ENCODE measurements at regions not wholly inside any gene's neighbourhood (a gene's known extent, or its start where the extent isn't known, plus 50 kb on each side); places are given as distances from the start of the nearest gene placed in this dataset.

GRCh38 chr1:228972576-228972975 is 237.3 kb downstream of the RHOU start:
- no peaks in the 10 kb centered on the region for H3K9me3 ChIP-seq (ENCODE audit: severe bottlenecking)
- H3K27ac ChIP-seq (ENCODE audit: poor library complexity, severe bottlenecking) = no peak overlapping the region
- DNase-seq (ENCODE audit: low spot score) (no peak), ATAC-seq (ENCODE audit: low read depth) (no peak)
- TF ChIP-seq CTCF (IDR thresholded peaks at IDR 0.05; ENCODE audit: poor library complexity, severe bottlenecking) = no peak
- no peak overlapping the region for H3K4me3 ChIP-seq (ENCODE audit: severe bottlenecking)
- no peaks in the 10 kb centered on the region for H3K4me1 ChIP-seq (ENCODE audit: insufficient read depth, poor library complexity, severe bottlenecking)
- no peaks in the 10 kb centered on the region for H3K36me3 ChIP-seq (ENCODE audit: low read depth)
- no peaks in the 10 kb centered on the region for H3K27me3 ChIP-seq (ENCODE audit: insufficient read depth, poor library complexity, severe bottlenecking)

DNA sequence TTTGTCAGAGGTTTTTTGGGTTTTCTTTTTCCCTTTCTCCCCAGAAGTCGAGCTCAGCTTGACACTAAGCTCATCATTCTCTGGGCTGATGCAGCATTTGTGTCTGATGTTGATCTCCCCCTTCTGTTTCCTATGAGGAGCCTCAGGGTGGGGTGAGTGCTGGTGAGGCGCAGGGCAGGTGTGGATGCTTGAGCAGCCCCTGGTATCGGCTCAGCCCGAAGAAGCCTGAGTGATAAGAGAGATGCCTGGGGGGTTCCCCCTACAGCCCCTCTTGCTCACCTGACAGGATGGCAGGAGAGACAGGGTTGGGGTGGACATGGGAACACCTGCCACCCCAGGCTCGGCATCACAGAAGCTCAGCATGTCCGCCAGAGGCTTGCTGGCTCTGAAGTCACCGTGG is 239.0 kb downstream of the RHOU start:
- no peak for TF ChIP-seq CTCF (IDR thresholded peaks at IDR 0.05; ENCODE audit: poor library complexity, severe bottlenecking)
- no peaks in the 10 kb centered on the region for H3K9me3 ChIP-seq (ENCODE audit: severe bottlenecking)
- no peak overlapping the region for H3K4me3 ChIP-seq (ENCODE audit: severe bottlenecking)
- DNase-seq (ENCODE audit: low spot score) (no peak), ATAC-seq (ENCODE audit: low read depth) (no peak)
- H3K27me3 ChIP-seq (ENCODE audit: insufficient read depth, poor library complexity, severe bottlenecking) = no peaks in the 10 kb centered on the region
- H3K36me3 ChIP-seq (ENCODE audit: low read depth) = no peaks in the 10 kb centered on the region
- no peaks in the 10 kb centered on the region for H3K4me1 ChIP-seq (ENCODE audit: insufficient read depth, poor library complexity, severe bottlenecking)
- H3K27ac ChIP-seq (ENCODE audit: poor library complexity, severe bottlenecking) = no peak overlapping the region

- Histone ChIP-seq H3K4me1 (ENCODE audit: insufficient read depth, poor library complexity, severe bottlenecking) (no peaks in the 10 kb centered on the region), H3K4me3 (ENCODE audit: severe bottlenecking) (no peak overlapping the region), H3K36me3 (ENCODE audit: low read depth) (no peaks in the 10 kb centered on the region), H3K9me3 (ENCODE audit: severe bottlenecking) (no peaks in the 10 kb centered on the region), H3K27ac (ENCODE audit: poor library complexity, severe bottlenecking) (no peak overlapping the region), H3K27me3 (ENCODE audit: insufficient read depth, poor library complexity, severe bottlenecking) (no peaks in the 10 kb centered on the region)
- no peak for TF ChIP-seq CTCF (IDR thresholded peaks at IDR 0.05; ENCODE audit: poor library complexity, severe bottlenecking)
- ATAC-seq (ENCODE audit: low read depth) = no peak
- no peak for DNase-seq (ENCODE audit: low spot score)
Measured at GRCh38 chr1:228975238-228975907, 240.1 kb downstream of the RHOU start.

DNA sequence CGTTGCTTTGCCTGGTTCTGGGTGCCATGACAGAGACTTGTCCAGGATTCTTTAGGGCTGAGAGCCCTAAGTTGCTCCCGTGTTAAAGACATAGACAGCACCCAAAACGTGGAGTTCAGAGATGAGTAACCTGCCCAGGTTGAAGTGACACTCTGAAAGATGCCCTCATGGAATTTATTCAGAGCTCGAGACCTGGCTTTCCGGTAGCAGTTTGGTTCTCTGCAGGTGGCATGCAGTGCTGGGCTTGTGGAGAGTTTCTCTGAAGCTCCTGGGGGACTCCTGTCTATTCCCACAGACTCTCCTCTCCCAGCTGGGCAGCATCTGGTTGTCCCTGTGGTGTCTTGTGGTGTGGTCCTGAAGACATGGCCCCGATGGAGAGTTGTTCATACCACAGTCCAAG is 241.0 kb downstream of the RHOU start:
- no peak for TF ChIP-seq CTCF (IDR thresholded peaks at IDR 0.05; ENCODE audit: poor library complexity, severe bottlenecking)
- ATAC-seq (ENCODE audit: low read depth) = no peak
- DNase-seq (ENCODE audit: low spot score) = no peak
- H3K27ac ChIP-seq (ENCODE audit: poor library complexity, severe bottlenecking) = no peak overlapping the region
- no peak overlapping the region for H3K4me3 ChIP-seq (ENCODE audit: severe bottlenecking)
- no peaks in the 10 kb centered on the region for H3K9me3 ChIP-seq (ENCODE audit: severe bottlenecking)
- H3K36me3 ChIP-seq (ENCODE audit: low read depth) = no peaks in the 10 kb centered on the region
- H3K27me3 ChIP-seq (ENCODE audit: insufficient read depth, poor library complexity, severe bottlenecking) = no peaks in the 10 kb centered on the region
- no peaks in the 10 kb centered on the region for H3K4me1 ChIP-seq (ENCODE audit: insufficient read depth, poor library complexity, severe bottlenecking)

DNA sequence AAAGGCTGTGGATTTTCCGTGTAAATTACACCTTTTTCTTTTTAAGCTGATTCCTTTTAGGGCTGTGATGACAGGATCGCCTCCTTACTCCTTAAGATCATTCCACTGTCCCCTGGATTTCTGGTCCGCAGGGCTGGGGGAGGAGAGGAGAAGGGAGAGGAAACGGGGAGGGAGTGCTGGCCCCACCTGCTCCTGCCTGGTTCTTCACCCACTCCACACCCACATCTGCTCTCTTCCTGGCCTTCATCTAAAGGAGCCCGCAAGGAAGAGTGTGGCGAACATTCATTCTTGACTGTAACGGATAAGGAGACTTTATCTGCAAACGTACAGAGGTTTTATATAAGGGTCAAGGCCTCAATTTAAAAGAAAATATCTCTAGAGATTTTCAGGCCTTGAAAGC is 242.0 kb downstream of the RHOU start:
- no peak overlapping the region for H3K4me3 ChIP-seq (ENCODE audit: severe bottlenecking)
- no peak for TF ChIP-seq CTCF (IDR thresholded peaks at IDR 0.05; ENCODE audit: poor library complexity, severe bottlenecking)
- no peak overlapping the region for H3K27ac ChIP-seq (ENCODE audit: poor library complexity, severe bottlenecking)
- no peaks in the 10 kb centered on the region for H3K27me3 ChIP-seq (ENCODE audit: insufficient read depth, poor library complexity, severe bottlenecking)
- ATAC-seq (ENCODE audit: low read depth) (no peak), DNase-seq (ENCODE audit: low spot score) (no peak)
- no peaks in the 10 kb centered on the region for H3K4me1 ChIP-seq (ENCODE audit: insufficient read depth, poor library complexity, severe bottlenecking)
- H3K9me3 ChIP-seq (ENCODE audit: severe bottlenecking) = no peaks in the 10 kb centered on the region
- no peaks in the 10 kb centered on the region for H3K36me3 ChIP-seq (ENCODE audit: low read depth)

Data from RWPE2 (cell line).